IMR-90 (cell line): ENCODE measurements at regions not wholly inside any gene's neighbourhood (a gene's known extent, or its start where the extent isn't known, plus 50 kb on each side); places are given as distances from the start of the nearest gene placed in this dataset.

Experiments
- ATAC-seq: fragments of 200-7000 bp; cut with Tn5 transposase; 2 replicates; pipeline ENCODE4 v1.9.1; 2020; ENCODE audit warnings: low read depth, mild to moderate bottlenecking, moderate library complexity
- BruUV-seq: library from RNA; stranded (reverse); fragments of 400-500 nt; replicated peaks from 2 replicates; lab custom pipeline; 2021; lab: Mats Ljungman, UMichigan
- CTCF ChIA-PET: fragments of 300-600 bp; formaldehyde crosslinking; extraction: SDS; loops from one replicate; lab custom pipeline; 2021; ENCODE audit warnings: antibody characterized with exemption; lab: Yijun Ruan, JAX
- POLR2A ChIA-PET: fragments of 300-600 bp; sonication (Branson Sonifier 250); formaldehyde crosslinking; loops from one replicate; lab custom pipeline; 2022; ENCODE audit warnings: antibody characterized with exemption; ENCODE audit not compliant: unreplicated experiment; lab: Charles Lee
- DNase-seq: peaks from one replicate; pipeline ENCODE4 v3.0.0; 2013
- H2AFZ ChIP-seq: replicated peaks from 2 replicates; pipeline ENCODE3; 2013; ENCODE audit warnings: low read length, mild to moderate bottlenecking; ENCODE audit not compliant: poor library complexity
- H2AK5ac ChIP-seq: 2 replicates; pipeline ENCODE4 v1.6.1; 2013; ENCODE audit warnings: low read depth, low read length, inconsistent platforms
- H2AK9ac ChIP-seq: replicated peaks from 2 replicates; pipeline ENCODE3; 2013; ENCODE audit warnings: mild to moderate bottlenecking, low read depth, low read length, moderate library complexity; ENCODE audit not compliant: poor library complexity
- H2BK120ac ChIP-seq: 2 replicates; pipeline ENCODE4 v1.6.1; 2013; ENCODE audit warnings: low read depth, low read length, inconsistent platforms
- H2BK15ac ChIP-seq: 3 replicates; pipeline ENCODE4 v1.6.1; 2013; ENCODE audit warnings: low read depth, low read length, inconsistent platforms
- H2BK20ac ChIP-seq: 2 replicates; pipeline ENCODE4 v1.6.1; 2013; ENCODE audit warnings: low read depth, mild to moderate bottlenecking, inconsistent platforms, low read length, moderate library complexity
- H2BK5ac ChIP-seq: 2 replicates; pipeline ENCODE4 v1.6.1; 2013; ENCODE audit warnings: mild to moderate bottlenecking, low read depth, low read length, inconsistent platforms; ENCODE audit not compliant: poor library complexity, severe bottlenecking
- H3K14ac ChIP-seq: replicated peaks from 2 replicates; pipeline ENCODE4 v1.6.1; 2013; ENCODE audit warnings: low read depth, low read length, inconsistent platforms
- H3K18ac ChIP-seq: 2 replicates; pipeline ENCODE4 v1.6.1; 2013; ENCODE audit warnings: low read depth, low read length, control low read depth
- H3K23ac ChIP-seq: 2 replicates; pipeline ENCODE4 v1.6.1; 2013; ENCODE audit warnings: low read depth, low read length, inconsistent platforms
- H3K27ac ChIP-seq: 2 replicates; pipeline ENCODE4 v1.5.1; 2013; ENCODE audit warnings: mild to moderate bottlenecking, control low read depth, low read length; ENCODE audit not compliant: insufficient read depth
- H3K27me3 ChIP-seq: 2 replicates; pipeline ENCODE4 v1.6.1; 2013; ENCODE audit warnings: low read length; ENCODE audit not compliant: control insufficient read depth, insufficient read depth
- H3K36me3 ChIP-seq: 2 replicates; pipeline ENCODE4 v1.6.1; 2013; ENCODE audit warnings: low read length, mixed read lengths; ENCODE audit not compliant: control insufficient read depth, insufficient read depth
- H3K4ac ChIP-seq: 2 replicates; pipeline ENCODE4 v1.6.1; 2013; ENCODE audit warnings: low read depth, low read length, inconsistent platforms
- H3K4me1 ChIP-seq: 2 replicates; pipeline ENCODE4 v1.6.1; 2013; ENCODE audit warnings: low read length, mixed read lengths; ENCODE audit not compliant: control insufficient read depth, insufficient read depth
- H3K4me2 ChIP-seq: 2 replicates; pipeline ENCODE4 v1.6.1; 2013; ENCODE audit warnings: low read depth, mild to moderate bottlenecking, control low read depth, low read length, moderate library complexity
- H3K4me3 ChIP-seq: 2 replicates; pipeline ENCODE4 v1.5.1; 2013; ENCODE audit warnings: low read depth, mild to moderate bottlenecking, control low read depth, low read length, moderate library complexity; ENCODE audit not compliant: insufficient read depth
- H3K56ac ChIP-seq: 2 replicates; pipeline ENCODE4 v1.6.1; 2013; ENCODE audit warnings: low read length, inconsistent platforms; ENCODE audit not compliant: insufficient read depth; ENCODE audit errors: extremely low read depth
- H3K79me1 ChIP-seq, 2 experiments: 2 replicates each; pipeline ENCODE4 v1.6.1; 2013; ENCODE audit warnings: low read length in 2 of 2, inconsistent platforms in 1 of 2, low read depth in 1 of 2
- H3K9ac ChIP-seq: 2 replicates; pipeline ENCODE4 v1.6.1; 2013; ENCODE audit warnings: low read depth, low read length, control low read depth
- H3K9me1 ChIP-seq: 2 replicates; pipeline ENCODE4 v1.6.1; 2013; ENCODE audit warnings: low read length, inconsistent platforms; ENCODE audit not compliant: insufficient read depth
- H3K9me3 ChIP-seq: 2 replicates; pipeline ENCODE4 v1.6.1; 2013; ENCODE audit warnings: low read length; ENCODE audit not compliant: control insufficient read depth, insufficient read depth
- H4K20me1 ChIP-seq: 2 replicates; pipeline ENCODE4 v1.6.1; 2013; ENCODE audit warnings: low read length, inconsistent platforms; ENCODE audit not compliant: insufficient read depth
- H4K5ac ChIP-seq: 2 replicates; pipeline ENCODE4 v1.6.1; 2013; ENCODE audit warnings: mild to moderate bottlenecking, low read depth, low read length, control low read depth
- H4K8ac ChIP-seq, 2 experiments: 2 replicates each; pipeline ENCODE4 v1.6.1; 2013; ENCODE audit warnings: low read depth in 2 of 2, low read length in 2 of 2, control low read depth in 1 of 2, inconsistent platforms in 1 of 2
- H4K91ac ChIP-seq: 2 replicates; pipeline ENCODE4 v1.6.1; 2013; ENCODE audit warnings: low read depth, low read length, inconsistent platforms; ENCODE audit not compliant: insufficient read depth
- FOS ChIP-seq: fragments of 150-350 bp; IDR thresholded peaks from 2 replicates; pipeline ENCODE4 v1.6.1; 2016; ENCODE audit warnings: low read depth, low read length
- RFX5 ChIP-seq: IDR thresholded peaks from 2 replicates; pipeline ENCODE4 v1.8.0; 2012; ENCODE audit warnings: low read depth, mild to moderate bottlenecking, low read length, moderate library complexity
- WGBS, 2 experiments: methylation state at CpG; one replicate each; pipeline versions ENCODE4 v1.1.5 to v1.1.7; 2013; ENCODE audit warnings: missing lambda C conversion rate in 2 of 2; ENCODE audit not compliant: insufficient read length in 1 of 2; ENCODE audit errors: extremely low coverage in 2 of 2; 5-methylcytosine and 5-hydroxymethylcytosine counted together
- dilution Hi-C: fragments of 300-500 bp; cut with HindIII; formaldehyde crosslinking; loops from one replicate; pipeline ENCODE4 v1.14.3; 2018; ENCODE audit warnings: low sequenced_read_pairs; ENCODE audit not compliant: unreplicated experiment
- in situ Hi-C: fragments of 300-500 bp; cut with MboI; formaldehyde crosslinking; loops from 3 replicates; pipeline ENCODE4 v1.14.3; 2019; ENCODE audit warnings: low sequenced_read_pairs, inconsistent platforms, mixed read lengths
- intact Hi-C: fragments of 100-400 bp; cut with micrococcal nuclease; formaldehyde crosslinking; loops from 2 replicates; pipeline ENCODE4 v1.10.0; 2022

GRCh38 chr15:100715571-100716455 lies 113.4 kb downstream of the ASB7 start:
- Histone ChIP-seq H3K14ac (0 out of 2 replicates have a peak overlapping the region, but pooled peaks have one; percentile 8), H4K5ac (no peak overlapping the region), H3K4me1 (peaks cover 27% of the 10 kb centered on the region), H3K4me3 (no peak overlapping the region), H3K9ac (no peak overlapping the region), H2BK15ac (no peak overlapping the region), H3K9me3 (no peaks in the 10 kb centered on the region), H4K91ac (peak overlapping the region; percentile 32; the same call in 1 of the 2 replicates), H3K18ac (no peak overlapping the region), H4K8ac (no peak overlapping the region), H3K36me3 (no peaks in the 10 kb centered on the region), H2BK20ac (peak overlapping the region; percentile 46), H3K4me2 (no peak overlapping the region), H3K23ac (no peak overlapping the region), H4K20me1 (no peaks in the 10 kb centered on the region; the same call in 1 of the 2 replicates), H3K27me3 (no peaks in the 10 kb centered on the region), H3K9me1 (peaks cover 28% of the 10 kb centered on the region), H2AK5ac (peak overlapping the region; percentile 46; the same call in 1 of the 2 replicates), H3K79me1 (0 out of 4 replicates have a peak, but pooled peaks cover 0 to 4% of the 10 kb centered on the region in 2 experiments), H3K4ac (peak overlapping the region; percentile 68), H2BK5ac (peak overlapping the region; percentile 23), H2BK120ac (peak overlapping the region; percentile 33; the same call in 1 of the 2 replicates), H3K56ac (no peak overlapping the region), H3K27ac (no peak overlapping the region), H2AFZ (no peak overlapping the region), H2AK9ac (no peak overlapping the region)
- ATAC-seq (no peak), DNase-seq (no peak)
- BruUV-seq: no TSS peak
- TF ChIP-seq RFX5: no peak
- no peak for TF ChIP-seq FOS
- 88% methylated on average over 7 of the region's 17 CpGs; no CpG with 5 or more reads in 1 of the 2 experiments for WGBS, 2 experiments
- dilution Hi-C loops (no loop called here), intact Hi-C loops (no loop called here), in situ Hi-C loops (loop anchor here (25.0 kb wide), 1 partner anchor 546 kb away; the partner anchor contains the start of gene CHSY1)
- ChIA-PET CTCF (no interaction called here), POLR2A (no interaction called here)
